ENCODE measurements at regions not wholly inside any gene's neighbourhood (a gene's known extent, or its start where the extent isn't known, plus 50 kb on each side); places are given as distances from the start of the nearest gene placed in this dataset.
"Not testable (repeated sequence)": the region's sequence is repeated elsewhere in the genome, so short reads cannot be mapped to it uniquely, and the experiment has no call there.

GRCh38 chr11:50298182-50298988 lies 265.7 kb downstream of the OR4C45 start:
- no peak for TF ChIP-seq CTCF (IDR thresholded peaks at IDR 0.05)
- H3K4me1 Mint-ChIP-seq (ENCODE audit: low read depth), result no peaks in the 10 kb centered on the region
- H3K27me3 Mint-ChIP-seq (ENCODE audit: low read depth), result no peaks in the 10 kb centered on the region
- H3K9me3 Mint-ChIP-seq (ENCODE audit: low read depth), result peaks cover 19% of the 10 kb centered on the region
- no peak for DNase-seq (ENCODE audit: low spot score)
- no peak overlapping the region for H3K4me3 Mint-ChIP-seq (ENCODE audit: unreplicated experiment)
- H3K27ac Mint-ChIP-seq (ENCODE audit: unreplicated experiment), result no peak overlapping the region
- no peaks in the 10 kb centered on the region for H3K36me3 Mint-ChIP-seq (ENCODE audit: low read depth)

GRCh38 chr11:50330723-50331122 lies 298.0 kb downstream of the OR4C45 start:
- H3K36me3 Mint-ChIP-seq (ENCODE audit: low read depth); H3K4me3 Mint-ChIP-seq (ENCODE audit: unreplicated experiment); H3K27ac Mint-ChIP-seq (ENCODE audit: unreplicated experiment); H3K4me1 Mint-ChIP-seq (ENCODE audit: low read depth); DNase-seq (ENCODE audit: low spot score); H3K27me3 Mint-ChIP-seq (ENCODE audit: low read depth): not testable (repeated sequence)
- peaks cover 80% of the 10 kb centered on the region for H3K9me3 Mint-ChIP-seq (ENCODE audit: low read depth)

GRCh38 chr11:50333861-50334260 lies 301.2 kb downstream of the OR4C45 start:
- Mint-ChIP-seq H3K27me3 (ENCODE audit: low read depth) (no peaks in the 10 kb centered on the region), H3K36me3 (ENCODE audit: low read depth) (peaks cover 1% of the 10 kb centered on the region), H3K4me3 (ENCODE audit: unreplicated experiment) (no peak overlapping the region), H3K9me3 (ENCODE audit: low read depth) (peaks cover 69% of the 10 kb centered on the region), H3K4me1 (ENCODE audit: low read depth) (no peaks in the 10 kb centered on the region), H3K27ac (ENCODE audit: unreplicated experiment) (no peak overlapping the region)
- TF ChIP-seq CTCF (IDR thresholded peaks at IDR 0.05), result no peak
- no peak for DNase-seq (ENCODE audit: low spot score)

GRCh38 chr11:50337432-50337831 lies 304.8 kb downstream of the OR4C45 start:
- H3K27me3 Mint-ChIP-seq (ENCODE audit: low read depth); H3K36me3 Mint-ChIP-seq (ENCODE audit: low read depth); DNase-seq (ENCODE audit: low spot score); H3K4me1 Mint-ChIP-seq (ENCODE audit: low read depth); H3K27ac Mint-ChIP-seq (ENCODE audit: unreplicated experiment); H3K4me3 Mint-ChIP-seq (ENCODE audit: unreplicated experiment): not testable (repeated sequence)
- H3K9me3 Mint-ChIP-seq (ENCODE audit: low read depth), result peaks cover 73% of the 10 kb centered on the region

GRCh38 chr11:50348018-50348417 lies 315.3 kb downstream of the OR4C45 start:
- not testable (repeated sequence) for H3K4me3 Mint-ChIP-seq (ENCODE audit: unreplicated experiment); H3K4me1 Mint-ChIP-seq (ENCODE audit: low read depth); H3K9me3 Mint-ChIP-seq (ENCODE audit: low read depth); H3K36me3 Mint-ChIP-seq (ENCODE audit: low read depth); DNase-seq (ENCODE audit: low spot score); H3K27me3 Mint-ChIP-seq (ENCODE audit: low read depth); H3K27ac Mint-ChIP-seq (ENCODE audit: unreplicated experiment)

- TF ChIP-seq CTCF (IDR thresholded peaks at IDR 0.05), result no peak
- Mint-ChIP-seq H3K36me3 (ENCODE audit: low read depth) (peaks cover 3% of the 10 kb centered on the region), H3K4me3 (ENCODE audit: unreplicated experiment) (no peak overlapping the region), H3K27me3 (ENCODE audit: low read depth) (no peaks in the 10 kb centered on the region), H3K9me3 (ENCODE audit: low read depth) (peaks cover 88% of the 10 kb centered on the region), H3K4me1 (ENCODE audit: low read depth) (no peaks in the 10 kb centered on the region), H3K27ac (ENCODE audit: unreplicated experiment) (no peak overlapping the region)
- DNase-seq (ENCODE audit: low spot score), result no peak
These were observed 346.8 kb downstream of the OR4C45 start for GRCh38 chr11:50379484-50379883.

GRCh38 chr11:50394017-50394416 lies 361.3 kb downstream of the OR4C45 start:
- Mint-ChIP-seq H3K36me3 (ENCODE audit: low read depth) (peaks cover 7% of the 10 kb centered on the region), H3K27me3 (ENCODE audit: low read depth) (no peaks in the 10 kb centered on the region), H3K4me1 (ENCODE audit: low read depth) (no peaks in the 10 kb centered on the region), H3K27ac (ENCODE audit: unreplicated experiment) (no peak overlapping the region), H3K9me3 (ENCODE audit: low read depth) (peaks cover 85% of the 10 kb centered on the region), H3K4me3 (ENCODE audit: unreplicated experiment) (no peak overlapping the region)
- no peak for TF ChIP-seq CTCF (IDR thresholded peaks at IDR 0.05)
- DNase-seq (ENCODE audit: low spot score), result no peak

Data from chondrocyte (in vitro differentiated cells).